ENCODE measurements at regions not wholly inside any gene's neighbourhood (a gene's known extent, or its start where the extent isn't known, plus 50 kb on each side); places are given as distances from the start of the nearest gene placed in this dataset.

DNA sequence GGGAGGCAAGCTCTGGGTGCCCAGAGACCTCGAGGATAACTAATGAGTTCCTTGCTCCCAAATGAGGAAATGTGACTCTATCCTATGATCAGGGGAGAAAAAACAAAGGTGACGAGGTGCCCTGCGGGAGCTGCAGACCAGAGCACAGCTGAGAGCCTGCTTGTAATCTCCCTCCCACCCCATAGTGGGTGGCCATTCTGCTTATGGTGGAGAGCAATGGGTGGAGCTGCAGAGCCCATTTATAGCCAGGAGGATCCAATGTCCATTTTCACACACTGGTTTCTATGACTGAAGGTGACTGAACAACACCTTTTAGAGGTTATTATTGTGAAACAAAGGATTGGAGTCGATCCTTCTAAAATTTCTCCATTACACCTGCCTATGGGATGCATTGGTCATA, 153.3 kb downstream of the COL6A3 start:
- POLR2A ChIA-PET, result no interaction called here
- no peak for ATAC-seq
- Histone ChIP-seq H3K27ac (ENCODE audit: extremely low read depth, low read depth, low read length) (no peak overlapping the region), H3K9me1 (ENCODE audit: control insufficient read depth, insufficient read depth, low read length) (no peaks in the 10 kb centered on the region), H3K4me1 (replicated peaks in 1 of 2; ENCODE audit: control insufficient read depth in 2 of 2, insufficient read depth in 2 of 2, low read length in 2 of 2) (no peaks in the 10 kb centered on the region), H3K27me3 (ENCODE audit: control insufficient read depth in 2 of 2, insufficient read depth in 2 of 2, low read length in 2 of 2) (peaks cover 0 to 10% of the 10 kb centered on the region in 2 experiments; a peak in 1 of 5 replicates), H3K36me3 (ENCODE audit: control insufficient read depth, insufficient read depth, low read length) (no peaks in the 10 kb centered on the region), H2AFZ (ENCODE audit: low read depth, low read length) (no peak overlapping the region), H4K20me1 (replicated peaks; ENCODE audit: control insufficient read depth, insufficient read depth, low read length) (no peaks in the 10 kb centered on the region), H3K9me3 (replicated peaks; ENCODE audit: control insufficient read depth, insufficient read depth, low read depth, low read length) (no peaks in the 10 kb centered on the region), H3K9ac (ENCODE audit: insufficient read depth in 1 of 2, low read depth in 2 of 2, low read length in 2 of 2) (no peak overlapping the region), H3K79me2 (ENCODE audit: control insufficient read depth, insufficient read depth, low read length) (no peaks in the 10 kb centered on the region), H3K4me2 (ENCODE audit: insufficient read depth, low read length) (no peak overlapping the region), H3K4me3 (no peak overlapping the region)
- in situ Hi-C loops (cut with MboI) (no loop called here), intact Hi-C loops (cut with micrococcal nuclease) (no loop called here)
- CTCF ChIA-PET (ENCODE audit: low intra/inter-chr PET ratio), result no interaction called here
- no TSS peak for BruUV-seq (replicated peaks)
- FAIRE-seq, result no peak
- WGBS (ENCODE audit: insufficient coverage, low coverage, missing lambda C conversion rate), result 0% methylated on average over 4 of the region's 4 CpGs
- no peak for DNase-seq (ENCODE audit: extremely low read depth in 1 of 4, low spot score in 3 of 4)
- no peak for TF ChIP-seq PHB (CRISPR knock-in tag; IDR thresholded peaks at IDR 0.05)
- no peak for TF ChIP-seq SPI1 (IDR thresholded peaks at IDR 0.05; ENCODE audit: borderline replicate concordance, low read depth, low read length)
- TF ChIP-seq, protein P1, sequence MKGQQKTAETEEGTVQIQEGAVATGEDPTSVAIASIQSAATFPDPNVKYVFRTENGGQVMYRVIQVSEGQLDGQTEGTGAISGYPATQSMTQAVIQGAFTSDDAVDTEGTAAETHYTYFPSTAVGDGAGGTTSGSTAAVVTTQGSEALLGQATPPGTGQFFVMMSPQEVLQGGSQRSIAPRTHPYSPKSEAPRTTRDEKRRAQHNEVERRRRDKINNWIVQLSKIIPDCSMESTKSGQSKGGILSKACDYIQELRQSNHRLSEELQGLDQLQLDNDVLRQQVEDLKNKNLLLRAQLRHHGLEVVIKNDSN (CRISPR knock-in tag; IDR thresholded peaks at IDR 0.05), result no peak
- no peak for TF ChIP-seq ZNF445 (CRISPR knock-in tag; IDR thresholded peaks at IDR 0.05; ENCODE audit: low read depth)
- no peak for TF ChIP-seq TEAD4 (IDR thresholded peaks at IDR 0.05; ENCODE audit: low read length)
- no peak for TF ChIP-seq TEAD4 (CRISPR knock-in tag; IDR thresholded peaks at IDR 0.05; ENCODE audit: borderline replicate concordance)
- no peak for TF ChIP-seq KDM1A (IDR thresholded peaks at IDR 0.05)
- no peak for TF ChIP-seq FOS (IDR thresholded peaks at IDR 0.05; ENCODE audit: extremely low read depth, insufficient read length)
- no peak for TF ChIP-seq SMARCE1 (IDR thresholded peaks at IDR 0.05)
- no peak for TF ChIP-seq ZBTB8A (IDR thresholded peaks at IDR 0.05; ENCODE audit: partially characterized antibody)
- TF ChIP-seq CTBP1 (IDR thresholded peaks at IDR 0.05; ENCODE audit: borderline replicate concordance), result no peak
